GM23338 (cell line): ENCODE measurements at regions not wholly inside any gene's neighbourhood (a gene's known extent, or its start where the extent isn't known, plus 50 kb on each side); places are given as distances from the start of the nearest gene placed in this dataset.

Experiments used
- ATAC-seq: fragments of 200-7000 bp; cut with Tn5 transposase; 3 replicates; pipeline ENCODE4 v1.9.1; 2020
- DNase-seq: peaks from one replicate; pipeline ENCODE4 v3.0.0-alpha.2; 2015; ENCODE audit warnings: low spot score
- H2AFZ ChIP-seq: fragments of 200-600 bp; sonication (generic); 2 replicates; pipeline ENCODE4 v1.8.0; 2016; ENCODE audit warnings: antibody characterized with exemption, mild to moderate bottlenecking, moderate library complexity
- H3F3A ChIP-seq: fragments of 200-600 bp; sonication (generic); replicated peaks from 2 replicates; pipeline ENCODE4 v1.8.0; 2017; ENCODE audit warnings: antibody characterized with exemption, mixed run types, low read depth
- H3K27ac ChIP-seq: fragments of 200-600 bp; sonication (generic); 2 replicates; pipeline ENCODE4 v1.6.1; 2016; ENCODE audit warnings: low read depth
- H3K27me3 ChIP-seq: fragments of 200-600 bp; sonication (generic); 2 replicates; pipeline ENCODE4 v1.8.0; 2016; ENCODE audit warnings: mild to moderate bottlenecking, mixed run types, moderate library complexity; ENCODE audit not compliant: insufficient read depth
- H3K36me3 ChIP-seq: fragments of 200-600 bp; sonication (generic); 2 replicates; pipeline ENCODE4 v1.8.0; 2016; ENCODE audit warnings: mild to moderate bottlenecking; ENCODE audit not compliant: insufficient read depth
- H3K4me1 ChIP-seq: fragments of 200-600 bp; sonication (generic); 2 replicates; pipeline ENCODE4 v1.8.0; 2016; ENCODE audit warnings: mild to moderate bottlenecking, moderate library complexity; ENCODE audit not compliant: insufficient read depth
- H3K4me2 ChIP-seq: fragments of 200-600 bp; sonication (generic); 2 replicates; pipeline ENCODE4 v1.7.1; 2017; ENCODE audit warnings: mixed run types
- H3K4me3 ChIP-seq: fragments of 200-600 bp; sonication (generic); 2 replicates; pipeline ENCODE4 v1.6.1; 2016; ENCODE audit warnings: mixed run types
- H3K79me2 ChIP-seq: fragments of 200-600 bp; sonication (generic); replicated peaks from 2 replicates; pipeline ENCODE4 v1.8.0; 2017; ENCODE audit warnings: mild to moderate bottlenecking; ENCODE audit not compliant: insufficient read depth
- H3K9me2 ChIP-seq: fragments of 200-600 bp; sonication (generic); 2 replicates; pipeline ENCODE4 v1.8.0; 2017; ENCODE audit not compliant: insufficient read depth
- H4K20me1 ChIP-seq: fragments of 200-600 bp; sonication (generic); replicated peaks from 2 replicates; pipeline ENCODE4 v1.8.0; 2017; ENCODE audit warnings: mild to moderate bottlenecking; ENCODE audit not compliant: insufficient read depth
- H3K27ac Mint-ChIP-seq: 2 replicates; pipeline ENCODE4 v1.8.0; 2020; ENCODE audit warnings: inconsistent platforms, mild to moderate bottlenecking, moderate library complexity, mixed read lengths
- H3K27me3 Mint-ChIP-seq: 3 replicates; pipeline ENCODE4 v1.8.0; 2022; ENCODE audit warnings: low read depth, mild to moderate bottlenecking, moderate library complexity, mixed read lengths, inconsistent platforms; ENCODE audit not compliant: insufficient read depth, poor library complexity
- H3K36me3 Mint-ChIP-seq: 3 replicates; pipeline ENCODE4 v1.8.0; 2021; ENCODE audit warnings: low read depth, mild to moderate bottlenecking, inconsistent platforms, moderate library complexity, mixed read lengths
- H3K4me1 Mint-ChIP-seq: 3 replicates; pipeline ENCODE4 v1.8.0; 2020; ENCODE audit warnings: mild to moderate bottlenecking, inconsistent platforms, mixed read lengths
- H3K4me3 Mint-ChIP-seq: 3 replicates; pipeline ENCODE4 v1.8.0; 2021; ENCODE audit warnings: moderate library complexity, mild to moderate bottlenecking, inconsistent platforms, mixed read lengths
- H3K9me3 Mint-ChIP-seq: 3 replicates; pipeline ENCODE4 v1.8.0; 2020; ENCODE audit warnings: moderate library complexity, mild to moderate bottlenecking, inconsistent platforms, mixed read lengths
- CREB1 ChIP-seq: fragments of 250-450 bp; sonication (Bioruptor Pico); IDR thresholded peaks from 2 replicates; pipeline ENCODE4 v1.5.0; 2020; ENCODE audit warnings: low read depth, mild to moderate bottlenecking, moderate library complexity
- EZH2 ChIP-seq: fragments of 200-600 bp; sonication (generic); IDR thresholded peaks from one replicate; pipeline ENCODE4 v1.8.0; 2017; ENCODE audit warnings: antibody characterized with exemption, mild to moderate bottlenecking, low read depth; ENCODE audit not compliant: unreplicated experiment
- EZH2phosphoT487 ChIP-seq: fragments of 200-600 bp; sonication (generic); IDR thresholded peaks from one replicate; pipeline ENCODE4 v1.8.1; 2018; ENCODE audit warnings: antibody characterized with exemption; ENCODE audit not compliant: unreplicated experiment
- JUNB ChIP-seq: IDR thresholded peaks from one replicate; pipeline ENCODE4 v1.6.1; 2016; ENCODE audit warnings: antibody characterized with exemption; ENCODE audit not compliant: unreplicated experiment
- NANOG ChIP-seq: IDR thresholded peaks from 2 replicates; pipeline ENCODE4 v1.6.1; 2016; ENCODE audit warnings: antibody characterized with exemption, borderline replicate concordance
- POLR2AphosphoS5 ChIP-seq: IDR thresholded peaks from 2 replicates; pipeline ENCODE4 v1.6.1; 2016; ENCODE audit warnings: antibody characterized with exemption, low read depth
- STAT1 ChIP-seq: IDR thresholded peaks from one replicate; pipeline ENCODE4 v1.6.1; 2016; ENCODE audit warnings: antibody characterized with exemption; ENCODE audit not compliant: unreplicated experiment
- ZNF114 ChIP-seq: fragments of 250-450 bp; sonication (Bioruptor Pico); IDR thresholded peaks from 2 replicates; pipeline ENCODE4 v1.5.0; 2020; ENCODE audit warnings: mild to moderate bottlenecking, moderate library complexity
- ZNF331 ChIP-seq: fragments of 250-450 bp; sonication (Bioruptor Pico); IDR thresholded peaks from 2 replicates; pipeline ENCODE4 v1.5.0; 2020; ENCODE audit warnings: low read depth, mild to moderate bottlenecking, moderate library complexity
- TF ChIP-seq, protein P1 (sequence below): IDR thresholded peaks from 2 replicates; pipeline ENCODE4 v1.6.1; 2016; ENCODE audit warnings: antibody characterized with exemption
- TF ChIP-seq, protein P2 (sequence below), 2 experiments: fragments of 200-600 bp in 1 of 2; sonication (generic) in 1 of 2; conservative IDR thresholded peaks; 2 replicates each; pipeline versions ENCODE4 v1.5.1 to v1.6.1; 2016 to 2017; ENCODE audit warnings: antibody characterized with exemption in 2 of 2, low read depth in 2 of 2, mild to moderate bottlenecking in 2 of 2, moderate library complexity in 1 of 2
- TF ChIP-seq, protein P3 (sequence below): IDR thresholded peaks from one replicate; pipeline ENCODE4 v1.6.1; 2018; ENCODE audit warnings: antibody characterized with exemption; ENCODE audit not compliant: unreplicated experiment

DNA sequence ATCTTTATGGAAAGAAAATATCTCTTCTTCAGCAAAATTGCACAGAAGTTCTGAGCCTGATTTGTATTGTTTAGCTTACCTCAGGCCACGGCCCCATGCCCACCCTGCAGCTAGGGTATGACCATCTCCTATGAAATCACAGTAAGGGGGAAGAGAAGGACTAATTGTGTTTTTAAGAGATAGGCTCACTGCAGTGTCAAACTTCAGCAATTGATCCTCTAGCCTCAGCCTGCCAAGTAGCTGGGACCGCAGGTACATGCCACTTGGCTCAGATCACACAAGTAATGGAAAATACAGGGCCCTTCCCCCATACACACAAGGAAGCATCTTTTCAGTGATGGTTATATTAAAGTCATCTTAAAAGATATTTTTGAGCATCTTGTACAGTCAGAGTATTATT lies 60.0 kb downstream of the DMAC1 start:
- no peak overlapping the region for H3K27ac ChIP-seq
- no peak overlapping the region for H3K4me2 ChIP-seq
- no peak overlapping the region for H3K4me3 ChIP-seq
- no peak for ATAC-seq
- no peak overlapping the region; the same call in 1 of the 2 replicates for H3K27ac Mint-ChIP-seq
- H3K9me2 ChIP-seq = no peaks in the 10 kb centered on the region
- H3K27me3 Mint-ChIP-seq = no peaks in the 10 kb centered on the region
- no peak for DNase-seq
- 0 out of 3 replicates have a peak, but pooled peaks cover 2% of the 10 kb centered on the region for H3K4me1 Mint-ChIP-seq
- H3K36me3 Mint-ChIP-seq = no peaks in the 10 kb centered on the region
- no peaks in the 10 kb centered on the region for H3F3A ChIP-seq
- H3K9me3 Mint-ChIP-seq = no peaks in the 10 kb centered on the region
- peaks cover 8% of the 10 kb centered on the region; the same call in 1 of the 2 replicates for H3K4me1 ChIP-seq
- H3K27me3 ChIP-seq = no peaks in the 10 kb centered on the region
- no peak overlapping the region for H3K4me3 Mint-ChIP-seq
- H4K20me1 ChIP-seq = no peaks in the 10 kb centered on the region
- H3K36me3 ChIP-seq = no peaks in the 10 kb centered on the region
- no peak overlapping the region for H2AFZ ChIP-seq
- TF ChIP-seq POLR2AphosphoS5 = peak; percentile 58
- TF ChIP-seq JUNB = no peak
- H3K79me2 ChIP-seq = no peaks in the 10 kb centered on the region

DNA sequence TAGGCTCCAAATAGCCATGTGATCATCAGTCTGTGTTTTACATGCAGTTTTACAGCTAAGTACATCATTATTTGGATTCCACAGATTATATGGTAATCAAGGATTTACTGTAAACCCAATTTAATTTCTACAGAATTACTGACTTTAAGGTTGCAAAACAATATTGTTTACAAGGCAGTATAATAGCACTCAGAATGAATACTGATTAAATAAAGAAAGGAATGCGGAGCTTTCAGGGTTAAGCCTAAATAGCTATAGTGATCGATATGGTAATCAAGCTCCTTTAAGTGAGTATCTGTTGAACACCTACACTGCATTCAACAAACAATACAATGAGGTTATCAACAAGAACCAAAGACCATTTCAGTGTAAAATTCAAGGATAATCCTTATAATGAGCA lies 64.3 kb downstream of the DMAC1 start:
- DNase-seq (no peak), ATAC-seq (no peak)
- no peaks in the 10 kb centered on the region for H4K20me1 ChIP-seq
- no peak overlapping the region for H2AFZ ChIP-seq
- H3K27me3 ChIP-seq = no peaks in the 10 kb centered on the region
- no peak overlapping the region for H3K27ac Mint-ChIP-seq
- no peak overlapping the region for H3K4me3 ChIP-seq
- H3K36me3 ChIP-seq = no peaks in the 10 kb centered on the region
- peaks cover 8% of the 10 kb centered on the region; the same call in 1 of the 2 replicates for H3K4me1 ChIP-seq
- no peaks in the 10 kb centered on the region for H3K79me2 ChIP-seq
- H3K4me2 ChIP-seq = no peak overlapping the region
- peaks cover 6% of the 10 kb centered on the region for H3K9me2 ChIP-seq
- H3F3A ChIP-seq = no peaks in the 10 kb centered on the region
- H3K9me3 Mint-ChIP-seq = no peaks in the 10 kb centered on the region
- H3K27me3 Mint-ChIP-seq = peaks cover 1% of the 10 kb centered on the region
- H3K4me3 Mint-ChIP-seq = no peak overlapping the region
- 0 out of 3 replicates have a peak, but pooled peaks cover 2% of the 10 kb centered on the region for H3K4me1 Mint-ChIP-seq
- no peak overlapping the region for H3K27ac ChIP-seq
- H3K36me3 Mint-ChIP-seq = no peaks in the 10 kb centered on the region
- TF ChIP-seq, protein P1, sequence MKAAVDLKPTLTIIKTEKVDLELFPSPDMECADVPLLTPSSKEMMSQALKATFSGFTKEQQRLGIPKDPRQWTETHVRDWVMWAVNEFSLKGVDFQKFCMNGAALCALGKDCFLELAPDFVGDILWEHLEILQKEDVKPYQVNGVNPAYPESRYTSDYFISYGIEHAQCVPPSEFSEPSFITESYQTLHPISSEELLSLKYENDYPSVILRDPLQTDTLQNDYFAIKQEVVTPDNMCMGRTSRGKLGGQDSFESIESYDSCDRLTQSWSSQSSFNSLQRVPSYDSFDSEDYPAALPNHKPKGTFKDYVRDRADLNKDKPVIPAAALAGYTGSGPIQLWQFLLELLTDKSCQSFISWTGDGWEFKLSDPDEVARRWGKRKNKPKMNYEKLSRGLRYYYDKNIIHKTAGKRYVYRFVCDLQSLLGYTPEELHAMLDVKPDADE = no peak
- TF ChIP-seq STAT1 (no peak), ZNF331 (no peak), CREB1 (CRISPR knock-in tag) (no peak), POLR2AphosphoS5 (no peak), NANOG (no peak), EZH2phosphoT487 (no peak), EZH2 (no peak), ZNF114 (CRISPR knock-in tag) (no peak), JUNB (no peak)
- TF ChIP-seq, protein P2, sequence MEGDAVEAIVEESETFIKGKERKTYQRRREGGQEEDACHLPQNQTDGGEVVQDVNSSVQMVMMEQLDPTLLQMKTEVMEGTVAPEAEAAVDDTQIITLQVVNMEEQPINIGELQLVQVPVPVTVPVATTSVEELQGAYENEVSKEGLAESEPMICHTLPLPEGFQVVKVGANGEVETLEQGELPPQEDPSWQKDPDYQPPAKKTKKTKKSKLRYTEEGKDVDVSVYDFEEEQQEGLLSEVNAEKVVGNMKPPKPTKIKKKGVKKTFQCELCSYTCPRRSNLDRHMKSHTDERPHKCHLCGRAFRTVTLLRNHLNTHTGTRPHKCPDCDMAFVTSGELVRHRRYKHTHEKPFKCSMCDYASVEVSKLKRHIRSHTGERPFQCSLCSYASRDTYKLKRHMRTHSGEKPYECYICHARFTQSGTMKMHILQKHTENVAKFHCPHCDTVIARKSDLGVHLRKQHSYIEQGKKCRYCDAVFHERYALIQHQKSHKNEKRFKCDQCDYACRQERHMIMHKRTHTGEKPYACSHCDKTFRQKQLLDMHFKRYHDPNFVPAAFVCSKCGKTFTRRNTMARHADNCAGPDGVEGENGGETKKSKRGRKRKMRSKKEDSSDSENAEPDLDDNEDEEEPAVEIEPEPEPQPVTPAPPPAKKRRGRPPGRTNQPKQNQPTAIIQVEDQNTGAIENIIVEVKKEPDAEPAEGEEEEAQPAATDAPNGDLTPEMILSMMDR (conservative IDR thresholded peaks at IDR 0.05; ENCODE audit: low read depth in 2 of 2) = no peak
- TF ChIP-seq, protein P3, sequence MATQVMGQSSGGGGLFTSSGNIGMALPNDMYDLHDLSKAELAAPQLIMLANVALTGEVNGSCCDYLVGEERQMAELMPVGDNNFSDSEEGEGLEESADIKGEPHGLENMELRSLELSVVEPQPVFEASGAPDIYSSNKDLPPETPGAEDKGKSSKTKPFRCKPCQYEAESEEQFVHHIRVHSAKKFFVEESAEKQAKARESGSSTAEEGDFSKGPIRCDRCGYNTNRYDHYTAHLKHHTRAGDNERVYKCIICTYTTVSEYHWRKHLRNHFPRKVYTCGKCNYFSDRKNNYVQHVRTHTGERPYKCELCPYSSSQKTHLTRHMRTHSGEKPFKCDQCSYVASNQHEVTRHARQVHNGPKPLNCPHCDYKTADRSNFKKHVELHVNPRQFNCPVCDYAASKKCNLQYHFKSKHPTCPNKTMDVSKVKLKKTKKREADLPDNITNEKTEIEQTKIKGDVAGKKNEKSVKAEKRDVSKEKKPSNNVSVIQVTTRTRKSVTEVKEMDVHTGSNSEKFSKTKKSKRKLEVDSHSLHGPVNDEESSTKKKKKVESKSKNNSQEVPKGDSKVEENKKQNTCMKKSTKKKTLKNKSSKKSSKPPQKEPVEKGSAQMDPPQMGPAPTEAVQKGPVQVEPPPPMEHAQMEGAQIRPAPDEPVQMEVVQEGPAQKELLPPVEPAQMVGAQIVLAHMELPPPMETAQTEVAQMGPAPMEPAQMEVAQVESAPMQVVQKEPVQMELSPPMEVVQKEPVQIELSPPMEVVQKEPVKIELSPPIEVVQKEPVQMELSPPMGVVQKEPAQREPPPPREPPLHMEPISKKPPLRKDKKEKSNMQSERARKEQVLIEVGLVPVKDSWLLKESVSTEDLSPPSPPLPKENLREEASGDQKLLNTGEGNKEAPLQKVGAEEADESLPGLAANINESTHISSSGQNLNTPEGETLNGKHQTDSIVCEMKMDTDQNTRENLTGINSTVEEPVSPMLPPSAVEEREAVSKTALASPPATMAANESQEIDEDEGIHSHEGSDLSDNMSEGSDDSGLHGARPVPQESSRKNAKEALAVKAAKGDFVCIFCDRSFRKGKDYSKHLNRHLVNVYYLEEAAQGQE = no peak
